Suprapubic skin (tissue), 3 donors: ENCODE measurements at regions not wholly inside any gene's neighbourhood (a gene's known extent, or its start where the extent isn't known, plus 50 kb on each side); places are given as distances from the start of the nearest gene placed in this dataset.

Experiments
- CTCF ChIP-seq, 2 donors: fragments of 200-600 bp in 1 of 2; fragments of 450-650 bp in 1 of 2; sonication (generic) in 1 of 2; IDR thresholded peaks; one replicate each; pipeline ENCODE4 v1.5.1; 2016 to 2019; ENCODE audit warnings: antibody characterized with exemption in 2 of 2, mild to moderate bottlenecking in 1 of 2, moderate library complexity in 1 of 2
- EP300 ChIP-seq: sonication (generic); formaldehyde crosslinking; IDR thresholded peaks from one replicate; pipeline ENCODE4 v1.6.1; 2017; ENCODE audit warnings: antibody characterized with exemption

DNA sequence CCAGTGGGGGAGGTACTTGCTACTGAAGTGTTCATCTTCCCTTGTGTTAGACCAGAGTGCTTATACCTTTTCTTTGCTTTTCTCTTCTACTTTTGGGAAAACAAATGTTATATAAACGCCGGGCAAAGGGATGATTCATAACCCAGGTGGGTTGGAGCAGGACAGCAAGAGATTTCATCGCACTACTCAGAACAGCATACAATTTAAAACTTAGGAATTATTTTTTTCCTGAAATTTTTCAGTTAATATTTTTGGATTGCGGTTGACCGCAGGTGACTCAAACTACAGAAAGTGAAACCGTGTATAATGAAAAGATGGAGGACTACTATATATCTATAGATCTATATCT lies 270.0 kb upstream of the RGMA start:
- no peak for TF ChIP-seq CTCF (IDR thresholded peaks at IDR 0.05)
- TF ChIP-seq EP300 = no peak
